Renal cortical epithelial cell (primary cell): ENCODE measurements at regions not wholly inside any gene's neighbourhood (a gene's known extent, or its start where the extent isn't known, plus 50 kb on each side); places are given as distances from the start of the nearest gene placed in this dataset.

ENCODE experiments used
- DNase-seq: peaks from one replicate; pipeline ENCODE4 v3.0.0-alpha.2; 2011; ENCODE audit warnings: low read depth

DNA sequence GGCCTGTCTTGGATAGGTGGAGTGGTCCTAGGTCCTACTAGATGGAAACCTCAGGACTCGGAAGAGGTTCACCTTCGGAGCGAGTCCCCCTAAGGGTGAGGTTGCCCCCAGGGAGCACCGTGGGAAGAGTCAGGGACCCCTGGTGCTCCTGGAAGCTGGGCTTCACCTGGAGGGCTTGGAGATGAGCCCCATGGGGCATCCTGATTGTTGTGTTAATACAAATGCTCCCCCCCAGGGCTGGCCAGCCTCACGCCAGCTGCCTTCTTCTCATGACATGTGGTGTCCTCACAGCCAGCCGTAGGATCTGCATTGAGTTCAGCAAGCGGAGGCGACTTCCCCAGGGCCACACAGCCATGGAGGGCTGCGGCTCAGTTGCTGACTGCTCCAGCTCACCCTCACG is 1487.5 kb downstream of the BRD1 start:
- DNase-seq: no peak

DNA sequence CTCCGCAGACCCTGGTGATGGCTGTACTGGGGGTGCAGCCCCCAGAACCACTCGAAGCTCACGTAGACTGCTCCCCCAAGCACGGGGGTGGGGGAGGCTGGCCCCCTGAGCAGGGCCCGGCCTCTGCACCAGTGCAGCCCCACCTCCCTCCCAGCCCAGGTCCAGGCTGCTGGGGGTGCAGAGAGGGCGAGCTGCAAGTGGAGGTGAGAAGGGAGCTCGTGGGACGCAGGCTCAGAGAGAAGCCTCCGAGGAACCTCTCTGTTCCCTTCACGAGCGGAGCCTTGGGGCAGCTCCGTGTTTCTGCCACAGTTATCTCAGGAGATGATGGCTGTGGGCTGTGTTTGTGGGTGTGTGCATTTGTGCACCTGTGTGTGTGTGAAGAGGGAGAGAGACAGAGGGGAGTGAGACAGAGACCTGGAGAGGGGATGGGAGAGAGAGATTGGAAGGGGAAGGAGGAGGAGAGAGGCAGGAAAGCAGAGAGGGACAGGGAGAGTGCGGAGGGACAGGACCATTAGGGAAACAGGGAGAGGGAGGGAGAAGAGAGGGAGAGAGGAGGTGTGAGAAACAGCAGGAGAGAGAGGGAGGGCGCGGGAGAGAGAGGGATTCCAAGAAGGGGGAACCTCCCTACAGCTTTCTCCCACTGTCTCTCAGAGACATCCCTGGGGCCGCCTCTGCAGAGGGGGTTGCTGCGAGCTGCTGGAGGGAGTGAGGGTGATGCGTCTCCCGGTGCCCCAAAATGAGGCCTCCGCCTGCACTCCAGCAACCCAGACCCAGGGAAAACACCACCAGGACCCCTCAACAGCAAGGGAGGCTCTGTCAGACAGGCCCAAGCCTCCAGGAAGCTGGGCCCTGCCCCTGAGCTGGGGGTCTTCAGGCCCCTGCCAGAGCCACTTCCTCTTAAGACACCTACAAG is 1488.6 kb downstream of the BRD1 start:
- no peak for DNase-seq

DNA sequence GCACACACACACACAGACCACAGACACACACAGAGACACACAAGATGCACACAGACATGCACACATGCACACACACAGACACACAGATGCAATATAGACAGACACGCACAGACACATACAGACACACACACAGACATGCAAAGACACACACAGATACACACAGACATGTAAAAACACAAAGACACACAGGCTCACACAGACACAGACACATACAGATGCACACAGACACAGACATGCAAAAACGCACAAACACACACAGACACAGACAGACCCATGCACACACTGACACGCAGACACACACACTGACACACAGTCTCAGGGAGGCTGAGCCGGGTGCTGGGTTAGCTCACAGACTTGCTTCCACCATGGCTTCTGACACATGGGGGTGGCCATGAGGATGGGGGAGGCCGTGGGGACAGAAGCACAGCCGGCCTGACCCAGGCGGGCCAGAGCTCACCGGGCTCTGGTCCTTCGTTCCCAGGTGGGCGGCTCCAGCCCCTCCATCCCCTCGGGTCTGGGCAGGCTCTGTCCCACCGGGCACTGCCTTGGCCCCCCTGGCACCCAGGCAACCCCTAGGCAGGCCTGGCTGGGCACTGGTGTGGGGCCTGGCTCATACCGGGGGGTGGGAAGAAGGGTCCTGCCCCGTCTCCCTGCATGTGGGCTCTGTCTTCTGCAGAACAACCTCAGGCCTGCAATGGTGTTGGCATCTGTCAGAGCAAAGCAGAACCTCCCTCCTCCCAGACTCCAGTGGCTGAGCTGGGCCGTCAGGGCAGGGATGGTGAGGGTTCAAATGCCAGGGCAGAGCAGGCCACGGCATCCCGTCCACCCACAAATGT is 1489.5 kb downstream of the BRD1 start:
- DNase-seq: no peak

DNA sequence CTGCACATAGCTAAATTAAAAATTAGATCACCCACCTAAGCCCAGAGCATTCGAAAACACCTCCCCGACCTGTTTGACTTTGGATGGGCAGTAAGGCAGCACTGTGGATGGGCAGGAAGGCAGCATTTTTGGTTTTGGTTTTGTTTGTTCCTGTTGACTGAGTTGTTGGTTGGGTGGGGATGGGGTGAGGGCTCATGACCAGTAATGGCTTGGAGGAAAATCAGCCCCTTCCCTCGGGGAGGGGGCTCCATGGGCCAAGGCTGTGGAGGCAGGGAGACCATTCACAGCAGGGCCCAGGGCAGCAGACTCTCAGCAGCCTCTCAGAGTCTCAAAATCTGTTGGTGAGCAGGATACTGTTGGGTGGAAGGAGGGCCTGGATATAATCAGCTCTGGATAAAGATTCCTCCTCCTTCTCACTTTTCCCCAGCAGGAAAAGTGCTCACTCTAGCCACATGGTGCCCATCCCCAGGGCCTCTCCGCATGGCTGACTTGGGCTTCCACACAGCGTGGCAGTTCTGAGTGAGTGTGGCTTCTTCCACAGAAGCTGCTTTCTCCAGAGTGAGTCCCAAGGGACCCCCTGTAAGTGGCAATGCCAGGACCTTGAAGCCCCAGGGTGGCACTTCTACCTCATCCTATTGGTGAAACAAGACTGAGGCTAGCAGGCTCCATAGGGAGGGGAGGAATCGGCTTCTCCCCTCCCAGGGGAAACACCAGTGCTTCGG is 1491.2 kb downstream of the BRD1 start:
- no peak for DNase-seq

DNA sequence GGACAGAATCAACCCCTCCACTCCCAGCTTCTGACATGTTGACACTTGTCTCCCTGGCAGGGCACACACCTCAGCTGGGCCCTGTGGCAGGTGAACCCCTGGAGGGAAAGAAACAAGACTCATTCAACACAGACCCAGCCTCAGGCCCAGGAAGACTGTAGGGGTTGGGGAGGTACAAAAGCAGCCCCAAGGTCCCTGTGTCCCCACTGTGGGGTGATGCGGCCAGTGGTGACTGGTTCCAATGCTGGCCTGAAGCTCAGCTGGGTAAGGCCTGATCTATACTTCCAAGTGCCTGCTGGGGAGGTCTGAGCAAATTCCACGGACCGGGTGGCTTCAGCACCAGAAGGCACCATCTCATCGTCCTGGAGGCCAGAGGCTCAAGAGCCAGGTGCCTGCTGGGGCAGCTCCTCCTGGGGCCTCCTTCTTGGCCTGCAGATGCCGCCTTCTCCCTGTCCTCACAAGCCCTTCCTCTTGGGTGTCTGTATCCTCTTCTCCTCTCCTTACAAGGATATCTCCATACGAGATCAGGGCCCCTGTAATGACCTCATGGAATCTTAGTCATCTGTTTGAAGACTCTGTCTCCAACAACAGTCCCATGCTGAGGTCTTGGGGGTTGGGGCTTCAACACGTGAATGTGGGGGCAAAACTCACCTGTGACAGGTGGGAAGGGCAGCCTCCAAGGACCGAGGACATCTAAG is 1492.1 kb downstream of the BRD1 start:
- DNase-seq: no peak

DNA sequence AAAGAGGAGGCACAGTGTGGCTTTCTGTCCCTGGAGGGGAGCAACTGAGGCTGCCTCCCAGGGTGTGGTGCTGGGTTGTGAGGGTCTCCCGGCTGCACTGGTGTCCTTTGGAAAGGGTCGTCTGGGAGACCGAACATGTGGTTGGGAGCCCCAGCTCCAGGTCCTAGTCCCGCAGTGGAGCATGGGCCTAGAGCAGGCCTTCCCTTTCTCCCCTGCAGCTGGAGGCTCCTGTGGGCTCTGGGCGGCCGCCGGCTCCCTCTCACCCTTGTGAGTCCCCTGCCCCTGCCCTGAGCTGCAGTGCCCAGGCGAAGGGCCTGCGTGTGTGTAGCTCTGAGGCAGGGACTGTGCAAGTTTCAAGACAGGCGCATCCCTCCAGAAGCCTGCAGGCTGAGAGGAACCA is 1492.7 kb downstream of the BRD1 start:
- no peak for DNase-seq

DNA sequence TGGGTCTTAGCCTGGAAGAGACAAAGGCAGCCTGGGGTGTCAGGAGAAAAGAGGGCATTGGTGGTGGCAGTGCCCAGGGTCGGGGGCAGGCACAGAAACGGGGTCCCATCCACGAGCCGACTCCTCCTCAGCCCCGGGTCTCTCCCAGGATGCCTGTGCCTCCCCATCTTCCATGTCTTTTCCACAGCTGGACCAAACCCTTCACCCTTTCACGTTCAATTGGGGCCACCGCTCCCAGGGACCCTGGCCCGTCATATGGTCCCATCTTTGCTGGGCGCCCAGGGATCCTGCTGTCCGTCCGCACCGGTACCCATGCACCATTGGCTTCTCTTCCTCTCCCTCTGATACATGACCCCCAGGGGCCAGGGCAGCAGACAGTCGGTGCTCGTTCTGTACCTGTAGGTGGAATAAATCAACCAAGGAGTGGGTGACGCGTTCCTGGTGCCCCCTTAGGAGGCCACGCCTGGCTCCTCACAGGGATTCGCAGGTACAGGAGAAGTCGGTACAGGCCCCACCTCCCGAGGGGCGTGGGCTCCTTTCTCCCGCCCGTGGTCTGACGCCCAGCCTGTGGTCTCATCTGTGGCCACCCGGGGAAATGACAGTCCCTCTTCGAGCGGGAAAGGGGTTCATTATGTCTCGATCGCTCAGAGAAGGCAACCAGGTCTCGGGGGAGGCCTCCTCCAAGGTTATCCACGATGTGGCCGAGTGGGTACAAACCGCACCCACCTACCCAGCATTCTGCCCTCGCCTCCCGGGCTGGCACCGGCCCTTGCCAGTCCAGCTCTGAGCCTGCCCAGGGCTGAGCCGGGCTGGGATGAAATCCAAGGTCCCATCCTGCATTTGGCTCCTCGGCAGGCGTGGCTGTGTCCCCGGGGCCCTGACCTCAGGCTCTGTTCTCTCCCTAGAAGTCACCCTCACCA is 1493.6 kb downstream of the BRD1 start:
- DNase-seq: no peak

DNA sequence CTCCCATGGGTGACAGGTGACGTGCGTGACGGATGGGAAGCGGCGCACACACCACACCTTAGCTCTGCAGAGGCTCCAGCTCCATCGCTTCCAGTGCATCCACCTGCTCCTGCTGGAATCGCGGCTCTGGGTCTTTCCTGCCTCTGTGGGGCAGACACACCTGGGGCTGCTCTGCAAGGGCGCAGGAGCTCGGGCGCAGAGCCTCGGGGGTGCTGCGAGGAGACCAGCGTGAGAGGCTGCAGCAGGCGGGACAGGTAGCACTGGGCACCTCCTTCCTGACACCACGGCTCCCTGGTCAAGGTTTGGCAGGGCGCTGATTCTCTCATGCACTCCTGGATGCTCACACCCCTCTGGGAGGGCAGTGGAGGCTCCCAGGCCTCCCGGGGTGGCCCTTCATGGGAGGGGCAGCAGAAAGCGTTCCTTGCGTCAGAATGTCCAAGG is 1494.3 kb downstream of the BRD1 start:
- no peak for DNase-seq

DNA sequence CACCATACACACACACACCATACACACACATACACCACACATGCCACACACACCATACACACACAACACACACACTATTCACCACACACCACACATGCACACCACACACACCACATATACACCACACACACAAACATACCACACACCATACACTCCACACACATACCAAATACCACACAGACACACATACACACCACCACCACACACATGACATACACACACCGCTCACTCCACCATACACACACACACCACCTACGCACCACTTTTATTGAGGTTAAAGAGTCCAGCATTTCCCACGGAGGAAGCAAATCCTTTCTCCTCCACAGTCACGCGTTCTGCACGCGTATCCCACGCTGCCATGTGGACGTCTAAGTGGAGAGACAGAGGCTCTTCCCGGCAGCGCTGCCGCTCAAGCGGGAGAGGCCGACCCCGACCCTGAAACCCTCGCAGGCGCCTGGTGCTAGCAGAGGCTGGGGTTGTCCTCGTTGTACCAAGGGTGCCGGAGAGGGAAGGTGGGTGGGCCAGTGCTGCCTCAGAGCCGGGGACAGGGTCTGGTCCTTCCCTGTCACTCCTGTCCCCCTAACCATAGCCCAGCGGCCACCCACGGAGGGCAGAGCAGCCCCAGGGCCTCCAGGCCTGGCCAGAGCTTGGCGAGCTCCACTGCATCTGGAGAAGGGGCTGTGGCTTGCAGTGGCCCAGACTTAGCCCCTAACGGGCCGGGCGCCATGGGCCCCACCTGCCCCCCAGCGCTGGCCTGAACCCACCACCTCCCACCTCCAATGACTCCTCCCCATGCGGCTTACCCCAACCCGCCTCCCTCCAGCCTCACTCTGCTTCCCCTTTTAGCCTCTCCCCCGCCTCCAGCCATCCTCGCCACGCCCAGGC is 1495.0 kb downstream of the BRD1 start:
- no peak for DNase-seq

DNA sequence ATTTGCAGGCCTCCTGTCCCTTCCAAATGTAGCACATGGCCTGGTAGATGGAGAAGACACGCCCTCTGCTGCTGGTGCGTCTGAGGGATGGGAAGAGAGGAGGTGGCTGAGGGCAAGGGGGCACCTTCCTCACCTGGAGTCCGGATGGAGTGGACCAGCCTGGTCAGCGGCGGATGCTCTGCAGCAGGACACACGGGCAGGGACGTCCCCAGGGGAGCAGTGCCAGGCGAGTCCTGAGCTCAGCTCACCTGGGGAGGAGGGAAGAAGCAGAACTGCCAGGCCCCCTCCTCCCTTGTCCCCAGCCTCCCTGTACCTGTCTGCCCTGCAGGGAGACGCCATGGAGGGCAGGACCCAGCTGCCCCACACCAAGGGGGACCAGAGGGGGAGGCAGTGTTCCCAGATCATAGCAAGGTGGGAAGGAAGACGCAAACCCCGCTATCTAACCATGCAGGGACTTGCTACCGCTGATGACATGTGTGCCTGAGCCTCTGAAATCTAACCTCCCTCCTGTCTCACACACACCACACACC is 1495.9 kb downstream of the BRD1 start:
- no peak for DNase-seq

DNA sequence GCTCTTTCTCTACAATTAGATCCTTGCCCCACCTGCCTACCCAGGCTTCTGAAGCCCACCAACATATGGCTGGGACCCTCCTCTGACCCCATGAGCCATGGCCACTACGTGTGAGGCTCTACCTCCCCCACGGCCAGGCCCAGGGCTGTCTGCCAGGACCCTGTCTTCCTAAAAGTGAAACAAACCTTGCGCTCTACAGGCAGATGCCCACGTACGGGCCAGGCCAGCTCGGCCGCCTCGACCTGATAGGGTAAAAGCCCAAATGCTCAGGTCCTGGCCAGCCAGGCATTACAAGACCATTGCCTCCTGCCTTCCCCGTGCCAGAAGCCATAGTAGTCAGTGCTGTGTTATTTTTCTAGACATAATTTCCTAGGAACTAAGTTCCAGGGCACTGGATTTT is 1496.4 kb downstream of the BRD1 start:
- no peak for DNase-seq

DNA sequence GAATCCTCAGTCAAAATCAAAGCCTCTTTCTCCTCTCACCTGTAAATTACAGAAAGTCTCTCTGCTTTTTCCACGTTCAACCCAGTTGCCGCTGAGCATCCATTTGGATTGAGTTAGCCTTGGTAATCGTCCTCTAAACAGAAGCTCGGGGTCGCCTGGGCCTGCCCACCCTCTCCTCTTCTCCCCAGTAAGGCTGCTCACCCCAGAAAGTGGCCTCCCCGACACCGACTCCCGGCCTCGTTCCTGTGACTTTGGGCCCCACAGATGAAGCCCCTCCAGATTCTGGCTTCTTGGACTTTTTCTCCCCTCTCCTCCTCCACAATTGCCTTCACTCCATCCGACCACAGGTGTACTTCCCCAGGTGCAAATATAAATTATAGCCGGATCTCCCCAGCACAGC is 1500.0 kb downstream of the BRD1 start:
- DNase-seq: no peak

DNA sequence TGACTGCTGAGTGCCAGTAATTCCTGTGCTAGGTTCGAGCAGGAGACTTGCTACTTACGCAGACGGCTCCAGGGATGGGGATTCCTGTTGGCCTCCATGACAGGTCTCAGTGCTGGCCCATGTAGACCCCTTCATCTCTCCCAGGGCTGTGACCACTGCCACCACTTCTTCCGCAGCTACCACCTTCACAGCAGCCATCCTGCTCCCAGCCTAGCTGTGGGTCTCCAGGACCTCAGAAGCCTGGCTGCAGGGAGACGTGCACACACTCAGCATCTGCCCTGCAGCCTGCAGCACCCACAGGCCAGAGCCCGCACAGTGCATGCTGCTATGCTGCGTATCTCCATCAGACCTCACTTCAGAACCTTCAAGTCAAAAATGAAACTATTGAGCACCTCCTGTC is 1503.9 kb downstream of the BRD1 start:
- no peak for DNase-seq

DNA sequence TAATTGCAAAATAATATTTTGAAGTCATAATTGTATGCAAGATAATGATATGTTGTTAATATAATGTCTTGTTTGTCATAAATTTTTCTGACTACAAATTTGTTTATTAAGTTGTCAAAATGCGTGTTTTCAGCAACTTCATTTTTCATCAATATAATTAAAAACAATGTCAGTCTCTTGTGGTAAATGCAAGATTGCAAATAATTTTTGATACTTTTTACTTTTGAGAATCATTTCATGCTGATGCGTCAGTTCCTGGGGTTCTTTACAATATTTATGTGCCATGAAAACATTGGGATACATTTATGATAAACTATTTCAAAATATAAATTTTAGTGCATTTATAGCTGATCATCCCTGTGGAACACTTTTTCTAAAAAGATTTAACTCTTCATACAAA is 1504.8 kb downstream of the BRD1 start:
- DNase-seq: no peak

DNA sequence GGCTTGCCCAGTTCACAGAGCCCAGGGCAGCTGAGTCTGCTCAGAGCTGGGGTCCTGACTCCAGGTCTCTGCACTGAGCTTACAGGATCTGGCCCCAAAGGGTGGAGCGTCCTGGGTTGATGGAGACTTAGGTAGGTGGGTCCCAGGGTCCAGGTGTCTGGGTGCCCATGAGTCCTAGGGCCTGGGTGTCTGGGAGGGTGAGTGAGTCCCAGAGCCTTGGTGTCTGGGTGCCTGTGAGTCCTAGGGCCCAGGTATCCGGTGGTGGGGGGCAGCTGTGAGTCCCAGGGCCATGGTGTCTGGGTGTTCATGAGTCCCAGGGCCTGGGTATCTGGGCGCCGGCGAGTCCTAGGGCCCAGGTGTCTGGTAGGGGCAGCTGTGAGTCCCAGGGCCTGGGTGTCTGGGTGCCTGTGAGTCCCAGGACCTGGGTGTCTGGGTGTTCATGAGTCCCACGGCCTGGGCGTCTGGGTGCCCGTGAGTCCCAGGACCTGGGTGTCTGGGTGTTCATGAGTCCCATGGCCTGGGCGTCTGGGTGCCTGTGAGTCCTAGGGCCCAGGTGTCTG is 1505.6 kb downstream of the BRD1 start:
- no peak for DNase-seq

DNA sequence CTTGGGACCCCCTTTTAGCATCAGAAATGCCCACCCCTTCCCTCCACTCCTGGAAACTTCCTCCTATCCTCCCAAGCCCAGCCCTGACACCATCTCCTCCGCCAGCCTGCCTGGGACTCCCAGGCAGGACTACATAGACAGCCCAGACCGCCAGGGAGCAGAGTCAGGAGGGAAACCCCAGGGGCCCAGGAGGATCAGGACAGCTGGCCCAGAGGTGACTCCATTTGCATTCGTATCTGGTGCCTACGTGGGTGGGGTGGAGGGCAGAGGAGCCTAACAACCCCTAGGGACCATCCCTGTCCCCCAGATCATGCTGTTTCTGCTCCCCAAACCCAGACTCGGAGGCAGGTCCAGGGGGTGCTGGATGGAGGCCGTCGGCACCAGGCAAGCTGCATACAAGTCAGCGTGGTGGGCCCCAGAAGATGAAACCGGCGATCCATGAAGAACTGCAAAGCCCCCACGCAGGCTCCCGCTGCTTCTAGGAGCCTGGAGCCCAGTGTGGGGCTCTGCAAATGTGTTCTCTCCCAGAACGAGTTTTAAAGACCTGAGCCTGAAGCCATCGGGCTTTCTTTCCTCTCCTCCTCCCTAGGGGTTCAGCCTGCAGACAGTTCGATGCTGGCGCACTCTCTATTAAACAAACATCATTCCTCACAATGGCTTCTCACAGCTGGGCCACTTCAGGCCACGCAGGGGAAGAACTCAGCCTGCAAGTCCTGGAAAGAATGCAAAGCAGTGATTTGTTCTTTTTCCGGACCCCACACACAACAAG is 1506.8 kb downstream of the BRD1 start:
- no peak for DNase-seq

DNA sequence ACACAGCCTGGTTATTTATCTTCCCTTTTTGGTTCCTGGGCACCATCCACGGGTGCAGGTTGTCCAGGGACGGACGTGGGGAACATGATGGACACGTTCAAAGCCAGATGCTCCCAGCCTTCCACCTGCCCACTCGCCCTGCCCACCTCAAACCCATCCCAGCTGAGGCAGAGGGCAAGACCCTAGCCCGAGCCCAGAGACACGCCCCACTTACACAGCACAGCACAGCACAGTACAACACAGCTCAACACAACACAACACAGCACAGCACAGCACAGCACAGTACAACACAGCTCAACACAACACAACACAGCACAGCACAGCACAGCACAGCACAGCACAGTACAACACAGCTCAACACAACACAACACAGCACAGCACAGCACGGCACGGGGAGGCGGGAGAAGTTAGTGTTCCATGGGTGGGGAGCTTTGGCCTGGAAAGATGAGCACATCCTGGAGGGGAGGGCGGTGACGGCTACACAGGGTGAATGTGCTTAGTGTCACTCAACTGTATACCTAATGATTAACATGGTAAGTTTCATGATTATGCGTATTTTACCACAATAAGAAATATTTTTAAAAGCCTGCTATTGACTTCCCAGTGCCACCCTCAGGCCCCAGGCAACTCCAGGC is 1507.5 kb downstream of the BRD1 start:
- no peak for DNase-seq
